Eye (tissue), 1 donor: ENCODE measurements at regions not wholly inside any gene's neighbourhood (a gene's known extent, or its start where the extent isn't known, plus 50 kb on each side); places are given as distances from the start of the nearest gene placed in this dataset.
"Not testable (repeated sequence)": the region's sequence is repeated elsewhere in the genome, so short reads cannot be mapped to it uniquely, and the experiment has no call there.

Experiments used
- DNase-seq: peaks from one replicate; pipeline ENCODE4 v3.0.0-alpha.2; 2015

DNA sequence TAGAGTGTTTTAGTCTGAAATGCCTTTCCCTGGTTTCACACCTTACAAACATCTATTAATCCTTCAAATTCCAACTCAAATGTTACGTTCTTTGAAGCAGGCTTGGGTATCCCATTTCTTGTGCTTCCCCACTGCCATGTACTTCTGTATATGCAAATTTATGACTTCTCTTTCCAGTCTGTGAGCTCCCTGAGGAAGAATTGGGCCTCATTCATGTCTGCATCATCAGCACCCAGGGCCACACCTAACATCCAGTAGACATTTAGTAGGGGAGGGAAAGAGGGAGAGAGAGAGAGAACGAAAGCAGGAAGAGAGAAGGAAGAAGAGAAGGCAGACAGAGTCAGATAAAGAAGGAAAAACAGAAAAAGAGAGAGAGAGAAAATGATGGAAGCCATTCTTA, 53.3 kb upstream of the KY start:
- DNase-seq, result no peak

DNA sequence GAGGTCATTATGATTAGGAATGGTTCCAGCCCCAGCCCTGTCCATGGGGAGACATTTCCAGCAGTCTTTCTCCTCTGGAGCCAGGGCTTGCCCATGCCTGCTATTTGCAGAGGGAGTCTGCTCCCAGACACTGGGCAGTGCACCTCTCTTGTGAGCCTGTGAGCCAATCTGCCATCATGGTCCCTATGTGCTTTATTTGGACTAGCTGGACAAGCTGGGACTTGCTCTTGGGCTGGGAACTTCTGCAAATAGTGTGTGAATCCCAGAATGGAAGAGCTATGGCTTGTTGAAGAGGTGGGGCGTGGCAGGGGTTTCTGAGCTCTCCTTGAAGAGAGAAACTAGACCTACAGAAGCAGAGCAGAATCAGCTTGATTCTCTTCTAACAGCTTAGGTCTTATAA, 53.7 kb upstream of the KY start:
- no peak for DNase-seq

DNA sequence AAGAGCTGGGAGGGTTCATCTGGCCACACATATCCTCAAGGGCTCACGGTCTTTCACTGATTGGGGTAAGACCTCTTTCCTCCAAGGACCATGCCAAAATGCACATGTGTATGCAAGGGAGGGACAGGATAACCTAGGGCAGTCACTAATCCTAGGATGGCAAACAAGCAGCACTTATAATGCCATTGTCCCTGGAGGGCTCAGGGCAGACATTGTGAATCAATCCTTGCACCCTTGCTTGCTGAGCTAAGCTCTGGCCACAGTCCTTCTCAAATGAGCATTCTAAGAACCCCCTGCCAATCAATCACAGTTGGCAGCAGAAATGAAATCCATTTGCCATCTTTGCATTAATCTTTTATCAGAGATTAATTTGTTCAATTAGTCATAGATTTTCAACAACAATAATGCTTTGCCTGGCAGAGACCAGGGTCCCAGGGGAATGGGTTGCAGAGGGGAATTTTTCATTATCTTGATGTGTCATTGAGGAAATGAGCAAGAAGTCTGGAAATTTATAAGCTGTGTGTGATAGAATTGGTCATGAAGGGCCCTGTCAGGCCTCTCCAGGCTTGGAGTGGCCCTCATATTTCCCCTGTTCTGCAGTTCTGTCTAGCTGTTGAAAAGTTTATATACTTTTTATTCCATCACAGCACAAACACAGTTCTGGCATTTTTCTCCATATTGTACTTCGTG, 57.2 kb upstream of the KY start:
- DNase-seq, result peak; percentile 3

DNA sequence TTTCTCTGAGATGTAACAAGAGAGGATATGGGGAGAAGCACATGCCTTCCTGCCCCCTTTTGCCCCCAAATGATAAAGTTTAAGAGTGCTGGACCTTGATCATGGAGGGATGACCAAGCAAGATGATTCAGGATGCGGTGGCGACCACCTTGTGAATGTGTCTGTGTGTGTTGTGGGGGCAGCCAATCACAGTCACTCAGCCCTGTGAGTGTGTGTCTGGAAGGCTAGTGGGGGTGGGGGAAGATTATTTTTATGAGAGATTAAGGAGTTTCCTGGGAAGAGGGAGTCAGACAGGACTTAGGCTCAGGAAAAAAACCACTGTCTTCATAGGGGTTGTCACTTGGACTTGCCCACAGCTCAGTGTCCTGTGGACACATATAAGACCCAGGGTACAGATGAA, 57.8 kb upstream of the KY start:
- DNase-seq, result no peak

DNA sequence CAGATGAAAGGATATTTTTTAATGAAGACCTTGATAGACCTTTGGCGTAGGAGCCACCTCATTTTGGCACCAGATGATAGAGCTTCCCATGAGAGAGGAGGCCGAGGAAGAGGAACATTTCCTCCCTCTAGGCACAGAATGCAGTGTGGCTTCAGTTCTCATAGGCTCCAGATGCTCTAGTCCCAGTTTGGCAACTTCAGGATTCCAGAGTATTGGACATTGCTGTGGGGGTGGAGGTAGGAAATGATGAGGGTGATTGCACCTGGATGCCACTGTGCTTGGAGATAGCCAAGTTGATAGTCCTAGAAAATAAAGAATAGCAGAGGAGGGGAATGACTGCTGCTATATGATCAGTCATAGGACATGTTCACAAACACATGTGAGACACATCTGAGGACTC, 58.3 kb upstream of the KY start:
- DNase-seq, result no peak

DNA sequence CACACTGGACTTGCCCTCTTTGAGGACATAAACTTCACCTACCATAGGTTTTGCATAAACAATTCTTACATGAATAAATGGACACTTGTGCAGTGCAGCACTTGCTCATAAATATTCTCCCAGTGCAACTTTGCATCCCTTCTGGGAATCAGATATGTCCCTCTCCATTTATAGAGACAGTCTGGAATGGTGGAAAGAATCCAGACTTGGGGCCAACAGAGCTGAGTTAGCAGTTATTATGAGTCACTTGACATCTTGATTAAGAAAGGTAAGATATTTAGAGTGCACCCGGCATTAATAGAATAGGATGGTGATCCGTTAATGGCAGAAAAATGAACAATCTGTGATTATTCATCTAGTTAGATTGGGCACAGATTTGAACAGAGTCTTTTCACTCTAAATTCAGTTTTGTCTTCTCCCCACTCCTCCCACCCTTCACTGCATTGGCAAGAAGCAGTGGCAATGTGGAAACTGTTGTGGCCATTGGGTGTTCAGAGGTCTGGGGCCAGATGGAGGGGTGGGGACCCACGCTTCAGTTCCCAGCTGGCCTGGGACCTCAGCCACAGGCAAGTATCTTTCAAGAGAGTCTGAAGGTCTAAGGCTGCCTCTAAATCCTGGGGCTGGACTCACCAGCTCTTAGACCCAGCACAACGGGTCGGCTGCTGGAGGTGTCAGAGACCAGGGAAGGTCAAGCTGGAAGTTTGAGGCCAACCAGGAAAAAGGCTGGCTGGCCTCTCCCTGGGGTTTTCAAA, 58.9 kb upstream of the KY start:
- peak; percentile 7 for DNase-seq

DNA sequence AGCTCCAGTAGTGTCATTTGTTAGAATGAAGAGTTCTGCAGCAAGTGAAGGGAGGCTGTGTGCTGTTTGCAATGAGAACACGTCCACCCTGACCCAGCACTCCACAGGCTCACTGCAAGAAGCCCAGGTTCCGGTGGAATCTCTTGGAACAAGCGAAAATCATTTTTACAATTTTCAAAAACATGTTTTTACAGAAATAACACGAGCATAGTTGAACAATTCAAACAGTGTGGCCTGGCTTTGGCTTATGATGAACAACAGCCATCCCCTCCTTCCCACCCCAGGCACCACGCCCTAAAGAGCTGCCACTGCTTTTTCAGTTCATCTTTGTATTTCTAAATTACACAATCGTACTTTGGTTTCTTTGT, 59.5 kb upstream of the KY start:
- no peak for DNase-seq

DNA sequence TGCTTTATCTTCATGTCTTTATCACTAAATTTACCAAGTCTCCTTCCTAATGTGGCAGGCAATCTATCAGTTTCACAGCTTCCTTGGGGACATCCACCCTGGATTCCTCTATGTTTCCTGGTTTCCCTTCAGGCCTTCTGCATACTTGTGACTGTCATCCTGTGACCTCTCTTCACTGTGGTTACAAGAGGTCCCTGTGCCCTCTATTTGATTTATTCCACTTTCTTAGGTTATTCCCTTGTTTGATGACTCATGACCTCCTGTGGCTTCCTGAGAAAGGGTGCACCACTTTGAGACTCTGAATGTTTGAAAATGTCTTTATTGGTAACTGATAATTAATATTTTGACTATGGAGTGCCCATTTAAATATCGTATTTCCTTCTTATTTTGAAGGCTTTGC, 60.5 kb upstream of the KY start:
- no peak for DNase-seq

DNA sequence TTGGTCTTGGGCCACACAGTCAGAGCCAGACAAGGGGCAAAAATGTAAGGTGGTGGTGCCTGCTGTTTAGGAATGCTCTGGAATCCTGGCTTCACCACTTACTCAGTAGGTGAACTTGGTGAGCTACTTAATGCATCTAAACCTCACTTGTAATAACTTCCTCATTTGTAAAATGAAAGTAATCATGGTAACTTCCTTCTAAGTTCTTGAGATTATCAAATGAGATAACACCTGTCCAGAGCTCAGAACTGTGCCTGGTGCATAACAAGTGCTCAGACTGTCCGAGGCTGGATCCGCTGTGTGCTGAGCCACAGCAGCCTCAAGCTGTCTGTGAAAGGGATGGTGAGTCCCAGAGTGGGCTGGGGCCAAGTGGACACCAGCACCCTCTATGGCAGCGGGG, 62.8 kb upstream of the KY start:
- no peak for DNase-seq

DNA sequence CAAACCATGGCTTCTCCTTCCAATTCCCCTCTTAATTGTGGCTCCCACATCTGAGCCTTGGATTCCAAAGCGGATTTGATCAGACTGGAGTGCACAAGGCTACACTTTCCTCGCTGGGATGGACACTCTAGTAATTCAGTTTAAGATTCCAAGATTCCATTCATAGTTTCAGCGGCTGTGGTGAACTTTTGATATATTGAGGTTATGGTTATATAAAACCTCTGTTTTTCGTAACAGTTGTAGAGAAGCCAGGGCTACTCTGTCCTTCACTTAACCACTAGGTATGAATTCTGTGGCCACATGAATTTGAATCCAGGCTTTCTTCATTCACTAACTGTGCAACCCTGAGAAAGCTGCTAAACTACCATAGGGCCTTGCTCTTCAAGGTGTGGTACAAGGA, 67.9 kb upstream of the KY start:
- no peak for DNase-seq

DNA sequence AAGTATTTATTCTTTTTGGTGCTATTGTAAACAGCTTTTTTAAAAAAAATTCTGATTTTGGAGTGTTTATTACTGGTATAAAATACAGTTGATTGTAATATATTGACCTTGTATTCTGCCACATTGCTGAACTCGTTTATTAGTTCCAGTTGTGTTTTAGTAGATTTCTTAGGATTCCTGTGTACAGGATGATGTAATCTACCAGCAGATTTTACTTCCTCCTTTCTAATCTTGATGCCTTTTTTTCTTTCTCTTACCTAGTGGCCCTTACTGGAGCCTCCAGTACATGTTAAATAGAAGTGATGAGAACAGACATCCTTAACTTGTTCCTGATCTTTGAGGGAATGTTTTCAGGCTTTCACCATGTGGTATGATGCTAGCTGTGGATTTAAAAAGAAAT, 70.4 kb upstream of the KY start:
- DNase-seq, result no peak

DNA sequence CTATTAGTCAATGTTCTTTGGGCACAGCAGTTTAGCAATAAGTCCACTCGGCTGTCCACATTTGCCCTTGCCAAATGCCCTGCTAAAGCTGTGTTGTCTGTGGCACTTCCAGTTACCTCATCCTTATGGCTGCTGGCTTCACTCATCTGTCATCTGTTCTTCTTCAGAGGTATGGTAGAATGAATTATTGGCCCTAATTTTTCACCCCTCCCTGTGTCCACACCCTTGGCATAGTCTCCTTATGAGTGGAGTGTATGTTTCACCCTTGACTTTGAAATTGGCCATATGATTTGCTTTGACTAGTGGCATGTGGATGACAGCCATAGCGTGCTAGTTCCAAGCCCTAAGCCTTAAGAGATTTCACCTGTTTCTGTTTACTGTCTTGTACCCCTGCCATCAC, 72.1 kb upstream of the EPHB1 start:
- no peak for DNase-seq

DNA sequence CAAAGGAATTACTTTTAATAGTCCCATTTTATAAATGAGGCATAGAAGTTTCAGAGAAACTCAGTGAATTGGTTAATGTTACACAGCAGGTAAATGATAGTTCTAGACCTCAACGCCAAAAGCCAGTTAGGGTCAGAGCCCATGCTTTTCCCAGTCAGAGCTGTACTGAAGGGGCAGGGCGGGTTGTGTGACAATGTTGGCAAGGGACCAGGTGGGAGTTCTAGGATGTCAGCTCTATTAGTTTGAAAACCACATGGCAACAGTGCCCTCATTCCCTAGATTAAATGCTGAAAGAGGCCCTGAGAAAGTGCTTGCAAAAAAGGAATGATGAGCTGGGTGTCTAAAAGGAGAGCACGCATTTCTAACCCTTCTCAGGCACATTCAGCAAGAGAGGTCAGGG, 65.4 kb upstream of the EPHB1 start:
- DNase-seq, result no peak

DNA sequence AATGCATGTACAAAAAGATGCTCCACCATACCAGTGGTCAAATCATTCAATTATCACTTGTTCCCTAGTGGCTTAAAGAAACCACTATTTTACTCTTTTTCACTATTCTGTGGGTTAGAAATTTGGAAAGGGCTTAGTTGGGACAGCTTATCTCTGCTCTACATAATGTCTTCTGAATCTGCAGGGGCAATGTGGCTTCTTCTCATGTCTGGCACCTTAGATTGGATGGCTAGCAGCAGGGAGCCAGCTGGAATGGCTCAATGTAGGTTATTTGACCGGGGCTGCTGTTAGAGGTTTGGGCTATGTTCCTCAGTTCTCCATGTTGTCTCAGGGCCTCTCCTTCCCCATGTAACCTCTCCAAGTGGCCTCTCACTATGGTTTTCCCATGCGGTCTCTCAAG, 57.5 kb upstream of the EPHB1 start:
- no peak for DNase-seq

DNA sequence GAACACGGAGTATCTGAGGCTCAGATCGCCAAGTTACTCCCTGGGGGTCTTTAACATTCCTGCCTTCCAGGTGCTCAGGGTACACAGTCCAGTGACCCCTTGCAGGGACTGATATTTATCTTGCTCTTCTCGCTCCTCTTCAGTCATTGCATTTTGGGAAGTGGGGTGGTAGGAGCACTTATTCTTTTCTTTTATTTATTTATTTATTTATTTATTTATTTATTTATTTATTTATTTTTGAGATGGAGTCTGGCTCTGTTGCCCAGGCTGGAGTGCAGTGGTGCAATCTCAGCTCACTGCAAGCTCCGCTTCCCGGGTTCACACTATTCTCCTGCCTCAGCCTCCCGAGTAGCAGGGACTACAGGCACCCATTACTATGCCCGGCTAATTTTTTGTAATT, 55.0 kb upstream of the EPHB1 start:
- not testable (repeated sequence) for DNase-seq

DNA sequence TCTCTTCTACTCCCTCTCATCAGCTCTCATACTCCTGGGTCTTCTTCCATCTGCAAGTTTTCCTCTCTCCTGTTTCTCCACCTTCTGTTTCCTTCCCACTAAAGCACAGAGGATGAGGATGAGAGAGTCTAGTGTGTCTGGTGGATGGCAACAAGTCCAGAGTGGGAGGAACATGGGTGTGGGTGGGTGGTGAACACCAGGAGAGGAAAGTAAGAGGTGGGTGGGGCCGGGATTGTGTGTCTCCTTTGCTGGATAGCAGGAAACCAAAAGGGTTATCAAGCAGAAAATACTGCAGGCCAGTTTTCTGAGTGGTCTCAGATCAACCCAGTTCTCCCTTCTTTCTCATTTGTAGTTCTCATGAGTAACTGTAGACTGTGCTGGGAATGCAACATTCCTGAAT, 52.9 kb upstream of the EPHB1 start:
- no peak for DNase-seq

DNA sequence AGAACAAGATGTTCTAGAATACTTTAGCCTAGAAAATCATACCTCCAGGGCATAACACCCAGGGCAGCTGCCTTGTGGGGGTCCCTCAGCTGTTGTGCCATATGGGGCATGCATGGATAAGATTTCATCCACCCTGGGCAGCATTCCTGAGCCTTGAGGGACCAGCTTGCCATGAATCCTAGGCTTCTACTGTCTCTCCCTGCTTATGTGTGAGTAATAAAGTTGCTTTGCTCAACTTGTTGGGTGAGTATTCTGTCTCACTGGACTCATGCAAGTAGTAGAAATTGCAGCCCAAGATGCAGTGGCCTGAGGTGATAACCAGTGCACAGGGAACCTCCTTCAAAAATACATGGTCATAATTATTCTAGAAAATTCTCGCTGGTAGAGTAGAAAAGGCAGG, 52.1 kb upstream of the EPHB1 start:
- DNase-seq, result no peak
